Fibroblast of skin of abdomen (primary cell): ENCODE measurements at regions not wholly inside any gene's neighbourhood (a gene's known extent, or its start where the extent isn't known, plus 50 kb on each side); places are given as distances from the start of the nearest gene placed in this dataset.

Source experiments
- DNase-seq: peaks from one replicate; pipeline ENCODE4 v3.0.0-alpha.2; 2013

DNA sequence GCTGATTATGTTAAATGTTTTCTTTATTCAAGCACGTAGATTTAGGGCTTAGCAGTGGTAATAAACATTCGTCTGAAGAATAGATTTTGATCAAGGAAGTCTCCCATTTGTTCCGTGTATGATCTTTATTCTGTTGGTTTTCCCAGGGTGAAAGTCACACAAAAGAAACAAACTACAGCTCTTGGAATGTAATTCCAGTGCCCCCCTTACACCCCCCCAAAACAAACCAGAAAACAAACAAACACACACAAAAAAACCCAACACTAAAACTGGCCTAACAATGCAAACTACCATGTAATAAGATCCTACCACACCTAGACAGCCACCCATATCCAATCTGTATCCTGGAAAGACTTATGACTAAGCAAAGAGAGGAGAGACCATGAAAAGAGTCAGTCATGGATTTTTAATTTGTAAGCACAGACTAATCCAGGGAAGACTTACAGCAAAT is 196.2 kb upstream of the ELL2 start:
- no peak for DNase-seq

DNA sequence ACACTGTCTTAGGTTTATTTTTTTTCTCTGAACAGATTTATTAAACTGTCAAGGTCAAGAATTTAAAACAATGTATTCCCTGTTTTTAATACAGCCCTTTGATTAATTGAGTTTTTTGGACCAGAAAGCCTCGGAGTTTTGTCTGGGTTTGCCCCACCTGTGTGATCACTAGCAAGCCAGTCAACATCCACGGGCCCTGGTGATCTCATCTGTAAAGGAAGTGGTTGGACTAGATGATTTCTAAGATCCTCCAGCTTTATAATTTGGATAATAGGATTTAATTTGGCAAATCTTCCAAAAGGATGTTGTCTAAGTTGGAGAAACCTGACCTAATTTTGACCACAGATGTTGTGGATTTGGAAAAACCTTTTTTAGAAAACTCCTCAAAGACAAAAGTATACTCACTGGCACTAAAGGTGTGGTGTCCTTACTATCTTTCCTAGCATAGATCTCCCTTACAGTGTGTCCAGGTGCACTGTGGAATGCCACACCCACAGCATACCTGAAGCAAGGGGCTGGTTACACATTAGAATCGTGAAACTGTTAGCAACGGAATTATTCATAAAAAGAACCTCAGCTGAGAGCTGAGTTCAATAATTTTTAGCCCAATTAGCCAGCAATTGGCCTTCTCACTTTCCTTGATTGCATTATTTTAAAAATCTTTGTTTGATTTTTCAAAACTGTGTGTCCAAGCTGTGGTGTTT is 195.6 kb upstream of the ELL2 start:
- no peak for DNase-seq

DNA sequence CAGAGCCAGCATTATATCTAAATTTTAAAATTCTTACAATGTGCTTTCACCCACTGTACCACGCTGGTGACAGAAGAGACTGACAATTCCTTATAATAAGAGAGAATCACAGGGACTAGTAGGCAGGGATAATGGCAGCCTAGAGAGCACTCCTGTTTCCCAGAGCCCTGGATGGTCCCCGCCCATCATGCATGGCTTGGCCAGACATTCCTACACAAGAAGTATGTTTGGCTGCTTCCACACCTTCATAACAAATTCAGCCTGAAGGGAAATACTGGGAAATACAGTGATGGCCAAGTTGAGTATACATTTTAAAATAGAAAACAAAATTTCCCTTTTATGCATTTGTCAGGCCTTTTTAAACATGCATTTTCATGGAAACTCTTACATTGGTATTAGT is 193.5 kb upstream of the ELL2 start:
- DNase-seq = no peak

DNA sequence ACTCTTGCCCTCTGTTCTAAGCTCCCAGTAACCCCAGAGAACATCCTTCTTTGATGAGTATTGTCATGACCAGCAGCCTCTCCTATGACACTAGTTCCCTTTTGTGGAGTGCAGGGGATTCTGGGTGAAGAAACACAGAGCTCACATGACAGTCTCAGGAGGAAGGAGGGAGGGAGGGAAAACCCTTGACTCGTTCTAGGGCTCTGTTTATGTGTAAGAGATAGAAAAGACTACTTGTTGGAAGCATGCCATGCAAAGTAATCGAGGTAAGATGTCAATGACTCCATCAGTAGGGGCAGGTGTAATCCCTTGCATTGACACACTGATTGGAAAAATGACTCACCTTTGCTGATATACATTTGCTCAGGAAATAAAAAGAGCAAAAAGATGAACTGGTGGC is 190.2 kb upstream of the ELL2 start:
- DNase-seq = no peak

DNA sequence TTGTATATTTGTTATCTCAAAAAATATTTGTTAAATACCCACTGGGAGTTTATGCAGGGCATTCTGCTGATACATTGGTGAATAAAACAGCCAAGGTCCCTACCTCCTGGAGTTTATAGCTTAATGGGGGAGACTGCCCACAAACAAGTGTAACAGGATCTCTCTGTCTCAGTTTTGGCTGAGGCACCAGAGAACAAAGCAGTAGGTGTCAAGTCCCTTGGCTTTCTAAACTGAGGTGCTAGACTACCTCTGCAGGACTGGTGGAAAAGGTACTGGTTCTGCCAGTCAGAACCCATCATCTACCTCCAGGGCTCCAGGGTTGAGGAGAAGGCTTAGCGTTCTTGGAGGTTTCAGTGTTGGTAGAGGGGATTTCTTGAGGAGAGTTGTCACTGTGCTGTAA is 188.4 kb upstream of the ELL2 start:
- DNase-seq = no peak

DNA sequence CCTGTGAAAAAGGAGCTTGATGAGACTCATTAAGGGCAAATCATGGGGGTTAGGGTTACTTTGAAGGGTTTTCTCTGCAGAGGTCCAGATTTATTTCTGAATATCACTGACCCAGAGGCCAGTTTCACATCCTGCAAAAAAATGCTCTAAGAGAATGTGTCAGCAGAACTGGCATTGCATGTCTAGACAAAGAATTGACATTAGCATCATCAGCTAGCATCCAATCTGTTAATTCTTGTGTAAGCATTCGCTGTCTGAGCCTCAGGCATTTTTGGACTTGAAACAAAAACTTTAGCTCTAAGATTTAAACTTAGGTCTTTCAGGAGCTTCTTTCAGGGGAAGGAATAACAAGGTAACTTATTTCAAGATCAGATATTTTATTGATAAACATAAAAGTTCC is 187.9 kb upstream of the ELL2 start:
- DNase-seq = peak; percentile 63

DNA sequence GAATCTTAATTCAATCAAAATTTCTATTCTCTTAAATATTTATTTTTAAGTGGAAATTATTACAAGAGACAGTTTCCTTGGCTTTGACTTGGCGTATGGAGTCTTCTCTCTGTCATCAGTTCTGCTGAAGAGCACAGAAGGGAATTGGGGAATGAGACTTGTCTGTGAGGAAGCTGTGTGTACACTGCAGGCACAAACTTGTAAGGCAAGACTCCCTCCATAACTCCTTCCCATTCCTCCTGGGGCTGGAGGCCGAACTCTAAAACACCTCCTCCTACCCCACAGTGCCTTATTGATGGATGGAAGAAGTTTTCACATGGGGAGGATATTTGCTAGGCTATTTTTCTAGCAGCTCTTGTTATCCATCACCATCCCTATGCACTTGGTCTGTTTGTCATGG is 187.4 kb upstream of the ELL2 start:
- no peak for DNase-seq

DNA sequence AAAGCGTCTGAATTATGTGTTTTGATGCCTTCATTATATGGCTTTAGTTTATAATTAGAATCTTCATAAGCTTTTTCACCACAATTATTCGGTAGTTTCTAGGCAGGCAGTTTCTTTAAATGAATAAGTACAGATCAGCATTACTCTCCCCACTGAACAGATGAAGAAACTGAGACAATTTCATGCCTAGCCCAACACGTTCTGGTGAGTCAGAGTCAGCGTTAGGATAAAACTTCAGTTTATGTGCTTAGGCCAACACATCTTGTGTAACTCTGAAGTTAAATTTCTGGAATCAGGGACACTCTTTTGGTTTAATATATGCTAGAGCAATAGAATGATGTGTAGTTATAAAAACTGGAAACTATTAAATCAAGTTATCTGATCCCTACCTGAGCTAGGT is 186.7 kb upstream of the ELL2 start:
- no peak for DNase-seq

DNA sequence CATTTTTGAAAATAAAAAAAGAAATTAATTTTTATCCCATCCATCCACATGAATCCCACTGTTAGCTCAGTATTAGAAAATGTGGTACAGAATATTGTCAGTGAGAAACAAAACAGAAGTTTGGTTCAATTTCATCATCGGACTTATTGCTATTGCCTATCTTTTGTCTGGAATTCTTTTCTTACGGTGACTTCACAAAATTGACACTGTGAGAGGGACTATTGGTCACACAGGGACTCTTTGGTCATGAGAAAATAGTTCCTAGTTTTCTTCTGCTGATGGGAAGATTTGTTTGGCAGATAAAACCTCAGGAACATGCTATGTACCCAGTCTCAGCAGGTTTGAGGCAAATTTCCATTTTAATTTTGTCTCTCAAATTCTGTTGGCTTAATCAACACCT is 186.2 kb upstream of the ELL2 start:
- DNase-seq = no peak

DNA sequence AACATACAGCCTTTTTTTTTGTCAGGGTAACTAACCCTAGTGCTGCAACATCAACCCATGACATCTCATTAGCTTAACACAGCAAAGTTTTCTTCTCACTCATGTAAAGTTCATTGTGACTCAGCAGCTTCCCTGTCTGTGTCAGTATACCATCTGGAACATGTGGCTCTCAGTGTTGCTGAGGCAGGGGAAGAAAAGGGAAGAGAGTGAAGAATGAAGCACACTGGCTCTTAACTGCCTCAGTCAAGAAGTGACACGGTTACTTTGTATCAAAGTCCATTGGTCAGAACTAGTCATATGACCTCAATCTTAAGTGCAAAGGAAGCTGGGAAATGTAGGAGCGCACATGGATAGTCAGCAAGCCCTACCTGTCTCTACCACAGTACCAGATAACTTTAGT is 185.0 kb upstream of the ELL2 start:
- DNase-seq = peak; percentile 90

DNA sequence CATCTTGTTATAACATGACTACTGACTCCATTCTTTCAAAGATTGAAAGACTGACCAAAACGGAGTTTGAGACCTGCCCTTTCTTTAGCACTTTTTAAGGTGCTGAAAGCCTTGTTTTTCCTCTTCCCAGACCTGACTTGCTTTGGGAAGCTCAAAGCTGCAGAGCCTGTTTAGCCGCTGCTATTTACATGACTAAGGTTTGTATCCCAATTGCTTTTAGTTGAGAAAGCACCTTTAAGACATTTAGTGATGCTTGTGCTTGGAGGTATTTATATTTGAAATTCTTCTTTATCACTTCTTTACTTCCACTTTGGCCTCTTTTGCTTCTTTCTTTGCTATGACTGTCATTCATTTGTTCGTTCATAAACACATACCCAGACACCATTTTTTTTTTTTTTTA is 182.6 kb upstream of the ELL2 start:
- no peak for DNase-seq

DNA sequence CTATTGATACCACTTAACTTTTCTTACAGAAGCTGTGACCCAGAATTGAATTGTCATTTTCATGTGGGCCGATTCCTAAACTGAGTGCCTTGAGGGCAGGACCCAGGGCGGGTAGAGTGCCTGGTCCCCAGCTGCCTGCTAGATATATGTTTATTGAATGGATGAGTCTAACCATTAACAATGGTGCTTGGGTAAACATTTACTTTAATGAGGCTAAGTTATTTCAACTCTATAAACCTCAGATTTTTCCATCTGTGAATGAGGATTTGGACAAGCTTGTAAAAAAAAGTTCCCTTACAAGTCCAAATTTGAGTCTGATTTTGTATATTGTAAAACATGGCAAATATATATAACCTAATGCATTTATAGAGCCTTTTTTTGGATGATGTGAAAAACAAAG is 181.8 kb upstream of the ELL2 start:
- no peak for DNase-seq

DNA sequence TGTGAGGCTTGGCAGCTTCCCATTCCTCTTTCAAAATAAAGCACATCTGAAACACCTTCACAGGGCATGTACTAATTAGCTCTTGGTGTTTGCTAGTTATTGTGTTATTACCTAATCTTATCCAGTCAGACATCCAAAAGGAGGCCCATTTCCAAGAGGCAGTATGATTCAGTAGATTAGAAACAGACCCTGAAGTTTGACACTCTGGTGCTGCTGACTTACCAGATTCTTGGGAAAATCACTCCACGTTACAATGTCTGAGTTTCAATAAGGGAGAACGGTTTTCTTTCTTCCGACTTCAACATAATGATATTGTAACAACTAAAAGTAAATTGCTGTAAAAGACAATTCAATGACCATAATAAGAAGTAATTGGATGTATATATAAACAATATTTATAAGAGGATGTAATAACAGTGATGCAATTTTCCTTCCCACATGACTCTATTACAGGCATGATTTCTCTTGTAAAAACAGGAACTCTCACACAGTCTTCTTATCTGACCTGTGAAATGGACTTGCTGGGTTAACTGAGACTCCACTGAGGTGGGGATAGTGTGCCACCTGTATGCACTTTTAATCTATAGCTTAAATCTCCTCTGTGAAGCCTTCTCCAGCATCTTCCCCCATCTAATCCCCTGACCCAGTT is 181.3 kb upstream of the ELL2 start:
- DNase-seq = peak; percentile 86

DNA sequence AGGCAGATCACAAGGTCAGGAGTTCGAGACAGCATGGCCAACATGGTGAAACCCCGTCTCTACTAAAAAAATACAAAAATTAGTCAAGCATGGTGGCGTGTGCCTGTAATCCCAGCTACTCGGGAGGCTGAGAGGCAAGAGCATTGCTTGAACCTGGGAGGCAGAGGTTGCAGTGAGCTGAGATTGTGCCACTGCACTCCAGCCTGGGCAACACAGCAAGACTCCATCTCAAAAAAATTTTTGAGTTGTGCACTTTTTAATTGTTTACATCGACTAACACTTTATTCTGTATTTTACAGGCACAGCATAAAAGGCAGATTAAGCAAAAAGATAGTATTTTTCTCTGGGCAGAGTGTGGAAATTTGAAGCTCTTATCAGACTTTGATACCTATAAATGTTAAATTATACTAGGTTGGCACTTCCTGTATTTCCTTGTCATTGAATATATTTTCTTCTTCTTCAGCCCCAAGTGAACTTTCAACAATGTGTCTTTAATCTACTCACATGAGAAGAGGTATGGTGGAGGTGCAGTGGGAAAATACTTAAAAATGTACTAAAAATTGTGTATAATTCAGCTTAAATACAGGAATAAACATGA is 180.6 kb upstream of the ELL2 start:
- no peak for DNase-seq

DNA sequence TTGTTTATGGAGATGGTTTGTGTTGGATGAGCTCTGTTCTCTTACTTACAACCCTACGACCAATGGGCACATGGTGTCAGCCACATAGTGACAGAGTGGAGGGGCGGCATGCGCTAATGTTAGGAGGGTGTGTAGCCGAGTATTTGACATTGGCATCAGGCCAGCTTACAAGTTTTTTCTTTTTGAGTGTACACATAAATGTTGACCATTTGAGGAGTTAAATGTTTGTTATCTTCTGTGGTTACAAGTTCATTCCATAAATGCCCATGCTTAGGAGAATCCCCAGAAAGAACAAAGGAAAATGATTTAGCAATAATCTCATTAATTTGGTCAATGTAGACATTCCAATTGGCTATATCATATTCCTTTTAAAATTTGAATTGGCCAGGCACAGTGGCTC is 180.1 kb upstream of the ELL2 start:
- DNase-seq = peak; percentile 46

DNA sequence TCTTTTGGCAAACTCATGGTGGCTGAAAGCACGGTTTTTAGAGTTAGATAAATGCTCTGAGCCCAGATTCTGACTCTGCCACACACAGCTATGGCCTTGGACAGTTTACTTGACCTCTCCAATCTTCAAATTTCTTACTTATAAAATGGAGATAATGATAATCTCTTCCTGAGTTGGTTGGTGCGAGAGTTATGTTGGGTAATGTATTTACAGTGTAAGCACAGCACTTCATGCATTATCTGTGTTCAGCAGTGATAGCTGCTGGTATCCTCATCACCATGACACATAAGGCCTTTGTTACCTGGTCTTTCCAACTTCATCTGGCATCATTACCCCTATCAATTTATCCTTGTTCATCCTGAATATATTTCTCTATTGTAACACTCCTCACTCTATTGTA is 178.8 kb upstream of the ELL2 start:
- DNase-seq = no peak

DNA sequence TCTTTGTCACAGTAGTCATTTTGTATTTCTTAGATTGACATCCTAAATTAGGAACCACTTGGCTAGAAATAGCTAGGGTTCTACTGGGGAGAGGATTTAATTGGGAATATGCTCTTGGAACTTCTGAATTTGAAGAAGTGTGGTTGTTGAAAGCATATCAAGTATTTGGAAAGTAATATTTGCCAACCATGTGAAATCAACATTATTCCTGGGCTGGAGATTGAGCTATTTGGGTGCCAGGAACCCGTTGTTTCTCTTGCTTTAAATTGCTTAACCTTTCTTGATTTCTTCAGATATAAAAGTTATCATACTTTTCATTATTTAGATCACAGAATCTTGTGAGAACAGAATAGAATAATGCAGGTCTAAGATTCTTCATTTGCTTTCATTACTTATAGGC is 178.4 kb upstream of the ELL2 start:
- no peak for DNase-seq

DNA sequence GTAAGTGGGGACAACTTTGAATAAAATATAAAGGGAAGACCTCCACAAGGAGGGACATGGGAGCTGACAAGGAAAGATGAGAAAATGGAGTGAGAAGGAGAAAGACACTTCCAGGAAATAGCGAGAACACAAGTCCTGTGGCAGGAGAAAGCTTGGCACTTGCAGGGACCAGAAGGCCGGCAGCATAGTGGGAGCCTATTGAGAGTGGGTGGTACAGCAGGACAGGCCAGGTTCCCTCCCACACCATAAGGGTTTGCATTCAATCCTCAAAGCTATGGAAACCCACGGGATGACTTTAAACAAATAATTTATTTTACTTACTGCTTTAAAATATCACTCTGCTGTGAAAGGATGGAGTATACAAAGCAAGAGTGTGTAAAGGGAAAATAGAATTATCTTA is 173.2 kb upstream of the ELL2 start:
- DNase-seq = no peak

DNA sequence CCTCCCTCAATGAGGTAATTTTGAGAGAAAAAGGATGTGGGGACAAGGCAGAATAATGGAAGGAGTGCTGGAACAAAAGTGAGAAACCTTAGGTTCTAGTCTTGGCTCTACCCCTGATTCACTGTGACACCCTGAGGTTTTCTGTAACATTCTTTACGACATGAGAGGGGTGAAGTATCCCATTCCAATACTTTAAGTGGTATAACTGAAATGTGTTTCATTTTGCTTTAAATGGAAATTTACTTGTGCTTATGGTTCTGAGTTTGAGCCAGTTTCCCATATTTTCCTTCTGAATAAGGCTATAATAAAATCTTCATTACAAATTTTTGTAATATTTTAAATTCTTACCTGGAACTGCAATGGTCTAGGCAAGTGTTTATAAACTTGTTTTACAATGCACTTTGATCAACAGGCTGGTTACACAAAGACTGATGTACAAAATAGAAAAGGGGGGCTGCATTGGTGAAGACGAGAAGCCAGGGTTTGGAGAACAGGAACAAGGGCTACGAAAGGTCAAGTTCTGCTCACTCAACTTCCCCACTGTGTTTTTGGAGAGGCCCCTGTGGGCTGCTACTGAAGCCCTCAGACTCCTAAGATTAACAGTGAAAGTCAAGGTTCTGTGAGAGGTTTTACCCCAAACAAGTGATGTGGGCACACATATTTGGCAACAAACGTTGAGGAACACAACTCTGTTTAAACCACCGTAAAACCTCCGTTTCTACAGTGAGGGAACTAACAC is 171.9 kb upstream of the ELL2 start:
- peak; percentile 75 for DNase-seq

DNA sequence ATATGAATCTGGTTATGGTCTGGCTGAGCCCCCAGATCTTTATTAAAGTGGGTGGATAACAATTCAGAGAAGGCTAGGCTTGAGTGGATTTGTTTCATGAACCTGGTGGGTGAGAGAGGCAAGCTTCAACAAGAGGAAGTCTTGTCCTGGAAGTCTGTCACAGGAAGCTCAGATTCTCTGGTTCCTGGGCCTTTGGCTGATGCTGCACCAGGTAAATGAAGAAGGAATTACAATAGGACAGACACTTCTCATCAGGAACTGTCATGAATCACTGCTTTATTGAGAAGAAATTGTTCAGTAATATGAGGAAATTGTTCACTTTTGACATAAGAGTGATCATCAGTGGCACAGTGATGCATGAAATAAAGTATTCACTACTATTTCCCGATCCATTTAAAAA is 167.6 kb upstream of the ELL2 start:
- DNase-seq = no peak

DNA sequence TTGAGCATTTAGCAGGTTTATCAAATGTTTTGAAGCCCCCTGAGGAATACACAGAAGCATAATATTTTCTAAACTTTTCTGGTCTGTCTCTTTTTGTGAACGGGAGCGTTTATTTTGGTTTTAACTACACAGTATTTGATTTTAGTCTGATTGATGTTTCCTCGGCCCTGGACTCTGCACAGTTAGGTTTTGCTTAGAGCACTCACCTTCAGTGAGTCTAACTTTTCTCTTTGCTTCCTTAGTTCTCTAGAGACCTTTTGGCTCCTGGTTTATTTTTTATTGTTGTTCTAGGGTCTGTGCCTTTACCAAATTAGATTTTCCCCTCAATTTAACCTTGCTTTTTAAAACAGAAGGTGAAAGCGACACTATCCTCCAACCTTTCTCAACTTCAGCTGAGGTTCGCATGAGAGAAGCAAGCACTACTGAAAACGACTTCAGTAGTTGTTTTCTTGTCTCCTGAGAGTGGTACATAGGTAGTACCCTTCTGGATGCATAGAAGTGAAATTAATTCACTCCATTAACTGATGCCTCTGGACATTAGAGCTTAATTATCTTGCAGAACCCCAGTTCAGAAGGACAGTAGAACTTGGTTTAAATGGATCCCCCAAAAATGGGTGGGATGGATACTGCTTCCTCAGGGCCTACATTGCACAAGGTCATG is 166.7 kb upstream of the ELL2 start:
- DNase-seq = no peak

DNA sequence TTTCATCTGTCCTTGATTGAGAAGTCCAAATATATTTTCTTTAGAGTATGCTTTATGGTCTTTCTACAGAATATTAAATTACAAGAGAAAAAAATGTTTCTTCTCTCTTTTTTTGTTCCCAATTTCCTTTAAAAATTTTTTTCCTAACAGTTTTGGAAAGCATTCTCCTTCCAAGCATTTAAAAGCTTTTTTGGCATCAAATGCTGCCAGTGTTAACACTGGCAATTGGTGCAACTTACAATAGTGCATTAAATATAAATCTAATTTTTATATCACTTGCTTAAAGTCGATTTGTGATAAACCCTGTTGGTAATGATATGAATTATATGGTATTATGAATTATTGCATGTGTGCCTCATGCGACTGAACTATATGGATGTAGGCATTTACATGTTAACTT is 165.9 kb upstream of the ELL2 start:
- DNase-seq = no peak
